HG02763 (cell line): ENCODE measurements at regions not wholly inside any gene's neighbourhood (a gene's known extent, or its start where the extent isn't known, plus 50 kb on each side); places are given as distances from the start of the nearest gene placed in this dataset.
"Not testable (repeated sequence)": the region's sequence is repeated elsewhere in the genome, so short reads cannot be mapped to it uniquely, and the experiment has no call there.

Experiments
- ATAC-seq: cut with Tn5 transposase; IDR thresholded peaks from one replicate; pipeline ENCODE4 v1.9.1; 2021; ENCODE audit warnings: mild to moderate bottlenecking, moderate library complexity; ENCODE audit not compliant: unreplicated experiment

- peak; percentile 69 for ATAC-seq
Observed at GRCh38 chr1:185681034-185681633, 53.1 kb upstream of the HMCN1 start.

- ATAC-seq: no peak
Observed at GRCh38 chr1:185680453-185680852, 53.7 kb upstream of the HMCN1 start.

GRCh38 chr1:185679220-185679619 is 55.0 kb upstream of the HMCN1 start:
- ATAC-seq: no peak

- no peak for ATAC-seq
Observed at GRCh38 chr1:185676969-185677368, 57.2 kb upstream of the HMCN1 start.

DNA sequence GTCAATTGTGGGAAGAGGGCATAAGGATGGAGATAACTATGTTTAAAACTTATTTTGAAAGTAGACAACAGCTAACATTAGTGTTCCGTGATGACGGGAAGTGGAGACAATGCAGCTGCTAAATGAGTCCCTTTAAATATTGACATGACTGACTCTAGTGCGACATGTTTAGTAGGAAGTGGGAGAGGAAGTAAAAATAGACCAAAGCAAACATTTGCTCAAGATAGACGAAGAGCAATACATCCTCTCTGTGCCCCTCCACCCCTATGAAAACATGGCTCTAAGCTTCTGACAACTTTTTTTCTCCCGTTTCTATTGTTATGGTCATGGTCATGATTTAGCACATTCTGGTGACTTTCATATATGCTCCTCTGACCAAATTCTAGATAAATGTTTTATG is 60.0 kb upstream of the HMCN1 start:
- ATAC-seq: peak; percentile 55

GRCh38 chr1:185672719-185673360 is 61.4 kb upstream of the HMCN1 start:
- no peak for ATAC-seq

DNA sequence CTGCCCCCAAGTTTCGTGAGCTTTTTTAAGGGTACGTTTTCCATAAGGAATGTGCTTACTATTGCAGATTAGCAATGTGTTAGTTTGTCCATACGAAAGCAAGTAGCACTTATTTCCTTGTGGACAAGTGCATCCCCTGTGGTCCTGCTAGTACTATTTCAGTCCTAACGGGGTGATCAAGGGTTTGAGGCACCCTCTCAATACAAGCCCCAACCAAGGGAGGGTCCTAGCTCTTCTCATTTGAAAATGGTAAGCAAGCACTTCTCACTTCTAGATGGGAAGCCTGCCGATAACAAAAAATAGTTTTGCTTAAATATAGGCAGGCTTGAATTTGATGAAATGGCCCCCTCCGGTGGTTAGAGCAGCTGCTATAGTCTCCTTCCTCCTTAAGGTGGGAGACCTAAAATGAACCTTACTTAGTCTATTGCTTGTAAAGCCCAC is 64.0 kb upstream of the HMCN1 start:
- ATAC-seq: no peak

GRCh38 chr1:185668013-185668412 is 66.2 kb upstream of the HMCN1 start:
- ATAC-seq: no peak

DNA sequence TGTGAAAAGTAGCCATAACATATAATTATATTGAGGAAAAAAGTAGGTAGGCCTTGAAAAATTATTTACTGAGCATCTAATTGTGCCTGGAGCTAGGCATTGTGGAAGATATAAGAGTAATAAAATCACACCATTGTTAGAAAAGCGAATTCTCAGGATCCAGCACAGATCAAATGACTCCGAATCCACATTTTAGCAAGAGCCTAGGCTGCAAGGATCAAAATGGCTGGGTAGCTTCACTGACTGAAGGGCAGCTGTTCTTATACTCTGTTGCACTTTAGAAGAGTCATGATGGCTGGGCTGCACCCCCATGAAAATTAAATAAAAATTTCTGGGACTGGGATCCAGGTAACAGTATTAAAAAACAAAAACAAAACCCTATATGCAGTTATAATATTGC is 67.6 kb upstream of the HMCN1 start:
- no peak for ATAC-seq

- no peak for ATAC-seq
Observed at GRCh38 chr1:185663771-185664296, 70.4 kb upstream of the HMCN1 start.

- ATAC-seq: no peak
Observed at GRCh38 chr1:185663332-185663731, 70.9 kb upstream of the HMCN1 start.

DNA sequence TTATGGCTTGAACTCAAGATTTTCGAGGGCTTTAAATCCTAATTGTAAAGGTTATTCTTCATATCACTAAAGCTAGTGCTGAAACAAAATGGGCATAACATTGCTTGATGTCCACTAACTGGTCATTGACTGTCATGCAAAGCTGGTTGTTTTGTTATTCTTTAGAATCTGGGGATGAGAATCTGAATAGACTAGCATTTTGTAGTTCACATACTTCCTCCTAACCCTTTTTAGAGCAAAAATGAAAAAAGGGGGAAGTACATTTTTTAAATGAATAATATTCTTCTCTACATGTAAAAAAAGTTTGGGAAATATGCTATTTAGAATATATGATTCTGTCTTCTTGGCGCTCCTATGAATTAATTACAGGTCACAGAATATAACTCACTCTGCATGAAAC is 72.2 kb upstream of the HMCN1 start:
- no peak for ATAC-seq

DNA sequence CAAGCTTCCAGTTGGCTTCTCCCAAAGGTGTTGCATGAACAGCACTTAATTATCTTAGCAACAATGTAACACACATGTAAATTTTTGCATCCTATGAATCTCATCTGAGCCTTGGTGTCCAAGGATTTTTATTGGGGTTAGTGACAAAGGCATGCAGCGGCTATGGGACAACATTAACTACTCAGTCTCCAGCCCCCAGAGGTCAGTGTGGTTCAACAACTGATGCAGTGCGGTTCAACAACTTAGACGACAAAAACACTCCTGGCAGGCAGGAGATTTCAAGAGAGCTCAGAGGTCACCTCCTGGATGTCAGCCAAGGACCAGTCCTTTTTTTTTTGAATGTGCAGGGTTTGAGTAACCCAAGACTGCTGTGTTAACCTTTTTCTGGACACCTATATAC is 77.5 kb upstream of the HMCN1 start:
- ATAC-seq: no peak

DNA sequence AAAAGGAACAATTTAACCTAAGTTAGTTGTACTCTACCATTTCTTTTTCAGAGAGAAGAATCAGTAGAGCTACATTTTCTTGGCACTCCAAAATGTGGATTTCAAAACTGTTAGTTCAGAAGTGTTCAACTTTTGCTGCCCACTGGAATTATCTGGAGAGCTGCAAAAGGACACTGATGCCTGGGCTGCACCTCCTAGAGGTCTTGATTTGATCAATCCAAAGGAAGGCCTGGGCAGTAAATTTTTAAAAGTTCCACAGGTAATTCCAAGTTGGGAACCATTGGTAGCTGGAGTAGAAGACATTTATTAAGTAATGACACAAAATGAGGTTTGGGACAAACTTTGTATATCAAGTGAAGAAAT is 79.3 kb upstream of the HMCN1 start:
- no peak for ATAC-seq

DNA sequence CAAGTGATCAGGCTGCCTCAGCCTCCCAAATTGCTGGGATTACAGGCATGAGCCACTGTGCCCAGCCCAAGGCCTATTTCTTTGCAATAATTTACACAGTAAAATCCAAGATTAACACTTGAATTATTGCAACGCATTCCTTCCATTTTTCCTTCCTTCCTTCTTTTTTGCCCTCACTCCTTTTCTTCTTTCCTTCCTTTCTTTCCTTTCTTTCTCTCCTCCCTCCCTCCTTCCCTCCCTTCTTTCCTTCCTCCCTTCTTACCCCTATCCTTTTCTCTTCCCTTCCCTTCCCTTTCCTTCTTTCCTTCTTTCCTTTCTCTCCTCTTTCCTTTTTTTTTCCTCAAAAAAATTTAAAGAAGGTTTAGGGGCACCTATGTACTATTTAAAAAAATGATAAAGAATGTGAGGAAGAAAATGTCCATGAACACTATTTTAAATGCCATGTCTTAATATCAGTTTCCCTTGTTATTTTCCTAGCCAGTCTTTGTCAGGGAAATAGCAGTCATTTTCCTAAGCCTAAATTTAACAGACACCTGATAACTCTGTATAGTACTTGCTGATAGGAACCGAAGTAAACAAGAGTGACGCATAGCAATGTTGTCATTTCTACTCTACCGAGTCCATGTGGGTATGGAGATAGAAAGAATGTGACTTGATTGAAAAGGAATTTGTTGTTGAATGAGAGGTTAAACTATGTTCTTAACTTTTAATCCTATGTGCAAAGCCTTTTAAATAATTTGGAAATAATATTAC is 79.8 kb upstream of the HMCN1 start:
- ATAC-seq: no peak

GRCh38 chr1:185653615-185654014 is 80.6 kb upstream of the HMCN1 start:
- ATAC-seq: no peak

GRCh38 chr1:185652348-185652747 is 81.8 kb upstream of the HMCN1 start:
- no peak for ATAC-seq

DNA sequence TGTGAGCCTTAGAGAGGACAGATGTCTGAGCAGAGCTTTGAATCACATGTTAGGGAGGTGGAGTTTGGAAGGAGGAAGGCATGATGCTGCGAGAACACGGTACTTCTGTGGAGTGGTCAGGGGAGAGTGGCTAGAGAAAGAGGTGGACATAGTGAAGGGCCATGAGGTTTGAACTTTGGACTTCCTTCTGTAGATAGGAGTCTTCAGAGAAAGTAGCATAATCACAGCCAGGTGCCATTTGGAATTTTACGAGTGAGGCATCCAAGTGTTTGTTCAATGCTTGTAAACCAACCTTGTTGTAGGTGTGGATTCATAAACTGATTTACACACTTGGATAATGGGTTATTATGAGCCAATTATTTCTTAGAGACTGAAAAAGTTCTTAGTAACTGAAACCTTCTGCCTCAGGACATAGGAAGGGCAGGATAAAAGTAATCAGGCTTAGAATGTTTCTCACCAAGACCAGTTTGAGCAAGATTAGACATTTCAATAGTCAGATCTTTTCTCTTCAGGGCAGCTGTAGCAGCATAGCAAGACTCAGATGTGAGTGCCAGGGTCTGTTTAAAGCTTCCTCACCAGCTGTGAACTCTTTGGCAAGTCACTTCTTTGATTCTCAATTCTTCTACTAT is 83.5 kb upstream of the HMCN1 start:
- no peak for ATAC-seq

DNA sequence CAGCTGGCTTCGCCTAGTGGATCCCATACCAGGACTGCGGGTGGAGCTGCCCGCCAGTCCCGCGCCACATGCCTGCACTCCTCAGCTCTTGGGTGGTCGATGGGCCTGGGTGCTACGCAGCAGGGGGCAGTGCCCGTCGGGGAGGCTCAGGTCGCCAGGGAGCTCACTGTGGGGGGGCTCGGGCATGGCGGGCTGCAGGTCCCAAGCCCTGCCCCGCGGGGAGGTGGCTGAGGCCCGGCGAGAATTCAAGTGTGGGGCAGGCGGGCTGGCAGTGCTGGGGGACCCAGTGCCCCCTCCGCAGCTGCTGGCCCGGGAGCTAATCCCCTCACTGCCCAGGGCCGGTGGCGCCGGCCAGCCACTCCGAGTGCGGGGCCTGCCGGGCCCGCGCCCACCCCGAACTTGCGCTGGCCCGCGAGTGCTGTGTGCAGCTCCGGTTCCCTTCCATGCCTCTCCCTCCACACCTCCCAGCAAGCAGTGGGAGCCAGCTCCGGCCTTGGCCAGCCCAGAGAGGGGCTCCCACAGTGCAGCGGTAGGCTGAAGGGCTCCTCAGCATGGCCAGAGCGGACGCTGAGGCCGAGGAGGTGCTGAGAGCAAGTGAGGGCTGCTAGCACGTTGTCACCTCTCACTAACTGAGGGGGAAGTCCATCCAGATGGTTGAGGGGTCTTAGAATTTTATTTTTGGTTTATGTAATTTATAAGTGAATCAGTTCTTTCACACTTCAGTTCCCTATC is 85.2 kb upstream of the HMCN1 start:
- ATAC-seq: no peak

DNA sequence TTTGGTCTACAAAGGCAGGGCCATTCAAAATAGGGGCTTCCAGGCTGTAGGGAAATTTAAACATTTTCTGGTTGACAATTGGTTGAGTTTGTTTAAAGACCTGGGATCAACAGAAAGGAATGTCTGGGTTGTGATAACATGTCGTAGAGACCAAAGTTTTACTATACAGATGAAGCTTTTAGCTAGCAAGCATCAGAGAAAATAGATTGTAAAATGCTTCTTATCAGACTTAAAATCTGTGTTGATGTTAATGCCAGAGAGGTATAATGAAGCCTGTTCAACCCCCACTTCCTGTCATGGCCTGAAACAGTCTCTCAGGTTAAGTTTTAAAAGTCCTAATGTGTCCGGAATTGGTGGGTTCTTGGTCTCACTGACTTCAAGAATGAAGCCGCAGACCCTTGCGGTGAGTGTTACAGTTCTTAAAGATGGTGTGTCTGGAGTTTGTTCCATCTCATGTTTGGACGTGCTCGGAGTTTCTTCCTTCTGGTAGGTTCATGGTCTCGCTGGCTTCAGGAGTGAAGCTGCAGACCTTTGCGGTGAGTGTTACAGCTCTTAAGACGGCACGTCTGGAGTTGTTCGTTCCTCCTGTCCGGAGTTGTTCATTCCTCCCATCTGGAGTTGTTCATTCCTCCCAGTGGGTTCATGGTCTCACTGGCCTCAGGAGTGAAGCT is 86.5 kb upstream of the HMCN1 start:
- ATAC-seq: not testable (repeated sequence)
